DND-41 (cell line): ENCODE measurements at regions not wholly inside any gene's neighbourhood (a gene's known extent, or its start where the extent isn't known, plus 50 kb on each side); places are given as distances from the start of the nearest gene placed in this dataset.

ENCODE experiments used
- CTCF ChIP-seq: IDR thresholded peaks from 2 replicates; pipeline ENCODE4 v1.5.1; 2012; ENCODE audit warnings: borderline replicate concordance, low read length, moderate library complexity, mild to moderate bottlenecking; ENCODE audit not compliant: poor library complexity, severe bottlenecking; ENCODE audit errors: extremely low read depth
- EZH2 ChIP-seq: IDR thresholded peaks from 3 replicates; pipeline ENCODE4 v1.6.1; 2012; ENCODE audit warnings: borderline replicate concordance, low read depth, mild to moderate bottlenecking, moderate library complexity, low read length, inconsistent platforms; ENCODE audit not compliant: severe bottlenecking

GRCh38 chr2:144704709-144705095 is 184.8 kb upstream of the ZEB2 start:
- TF ChIP-seq CTCF: no peak
- TF ChIP-seq EZH2: no peak
